ENCODE measurements at regions not wholly inside any gene's neighbourhood (a gene's known extent, or its start where the extent isn't known, plus 50 kb on each side); places are given as distances from the start of the nearest gene placed in this dataset.
"Not testable (repeated sequence)": the region's sequence is repeated elsewhere in the genome, so short reads cannot be mapped to it uniquely, and the experiment has no call there.

GRCh38 chr10:33901166-33901565 is 566.7 kb upstream of the NRP1 start:
- peak; percentile 37 for DNase-seq (ENCODE audit: low read depth, low spot score)

DNA sequence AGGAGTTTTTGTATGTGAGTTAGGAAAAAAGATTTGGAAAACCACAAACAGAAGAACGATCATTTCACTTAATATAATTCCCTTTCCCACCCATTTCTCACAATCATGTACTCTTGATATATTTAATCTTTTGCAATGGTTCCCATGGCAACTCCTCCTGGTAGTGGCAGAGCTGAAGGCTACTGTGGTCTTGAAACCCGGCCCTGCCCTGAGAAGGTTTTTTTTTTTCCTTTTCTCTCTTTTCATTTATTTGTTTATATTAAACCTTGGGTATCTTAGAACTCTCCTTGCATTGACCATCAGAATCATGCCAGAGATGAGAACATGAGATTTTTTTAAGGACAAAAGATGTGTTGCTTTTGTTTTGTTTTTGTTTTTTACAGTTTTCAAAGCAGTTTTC is 566.1 kb upstream of the NRP1 start:
- peak; percentile 55 for DNase-seq (ENCODE audit: low read depth, low spot score)

- peak; percentile 43 for DNase-seq (ENCODE audit: low read depth, low spot score)
Measured at GRCh38 chr10:33899578-33900531, 565.4 kb upstream of the NRP1 start.

GRCh38 chr10:33897291-33897752 is 562.9 kb upstream of the NRP1 start:
- no peak for DNase-seq (ENCODE audit: low read depth, low spot score)

DNA sequence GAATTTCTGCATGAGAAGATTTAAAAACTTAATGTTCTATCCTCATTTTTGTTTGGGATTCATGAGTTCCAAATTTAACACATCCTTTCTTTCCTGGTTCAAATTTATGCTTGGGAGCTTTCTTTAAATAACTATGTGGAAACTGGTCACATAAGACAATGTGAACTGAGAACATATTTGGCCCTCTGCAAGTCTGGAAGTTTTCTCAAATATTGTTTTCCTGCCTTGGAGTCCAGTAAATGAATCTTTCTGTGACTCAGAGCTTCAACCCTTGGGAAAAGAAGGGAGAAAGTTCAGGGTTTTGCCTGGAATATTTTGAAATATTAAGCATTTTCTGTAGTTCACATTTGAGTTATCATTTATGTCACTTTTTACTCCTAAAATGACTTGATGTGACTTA is 559.0 kb upstream of the NRP1 start:
- DNase-seq (ENCODE audit: low read depth, low spot score): no peak

DNA sequence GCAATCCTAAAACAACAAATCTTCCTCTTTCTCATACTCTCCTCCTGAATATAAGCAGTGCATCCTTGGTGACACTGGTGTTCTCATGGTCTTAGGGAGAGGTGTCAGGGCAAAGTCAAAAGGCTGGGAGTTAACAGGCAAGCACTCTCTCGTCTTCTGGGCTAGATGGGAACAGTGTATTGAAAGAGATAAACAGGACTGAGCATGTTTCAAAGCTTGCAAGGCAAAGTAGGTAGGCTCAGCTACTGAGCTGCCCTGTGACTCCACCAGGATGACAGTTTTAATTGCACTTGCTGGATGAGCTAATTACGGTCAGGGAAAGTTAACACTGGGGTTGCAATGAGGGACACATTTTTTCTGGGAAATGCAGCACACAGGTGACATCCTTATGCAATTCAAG is 554.9 kb upstream of the NRP1 start:
- no peak for DNase-seq (ENCODE audit: low read depth, low spot score)

DNA sequence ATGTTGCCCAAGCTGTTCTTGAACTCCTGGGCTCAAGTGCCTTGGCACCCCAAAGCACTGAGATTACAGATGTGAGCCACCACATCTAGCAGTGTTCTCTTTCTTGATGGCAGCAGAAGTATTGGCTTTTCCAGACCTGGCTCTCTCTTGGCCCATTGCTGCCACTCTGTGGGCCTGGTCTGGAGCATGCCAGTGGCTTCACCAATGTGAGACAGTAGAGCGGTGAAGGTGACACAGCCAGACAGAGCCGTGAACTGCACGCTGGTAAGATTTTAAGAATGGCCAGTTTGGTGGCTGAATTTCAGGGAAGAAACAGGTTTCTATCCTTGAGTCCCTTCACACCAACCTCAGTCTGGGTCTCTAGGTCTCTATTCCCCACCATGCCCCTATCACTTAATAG is 552.7 kb upstream of the NRP1 start:
- DNase-seq (ENCODE audit: low read depth, low spot score): no peak

- DNase-seq (ENCODE audit: low read depth, low spot score): no peak
Measured at GRCh38 chr10:33886299-33886698, 551.8 kb upstream of the NRP1 start.

DNA sequence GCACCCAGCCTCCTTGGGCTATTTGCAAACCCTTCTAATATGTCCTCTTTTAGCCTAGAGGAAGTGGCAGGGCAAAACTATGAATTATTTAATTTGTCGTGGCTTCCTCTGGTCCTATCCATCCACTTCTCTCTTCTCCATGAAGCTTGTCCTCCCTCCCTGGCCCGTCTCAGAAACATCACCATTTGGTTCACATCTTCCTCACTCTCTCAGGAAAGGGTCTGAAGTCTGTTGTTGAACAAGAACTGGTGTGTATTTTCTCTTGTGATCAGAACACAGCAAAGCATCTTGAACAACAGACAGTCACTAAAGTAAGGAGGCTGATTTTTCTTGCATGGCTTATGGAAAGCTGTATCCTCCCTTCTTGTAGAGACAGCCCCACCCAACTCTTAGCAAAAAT is 550.1 kb upstream of the NRP1 start:
- DNase-seq (ENCODE audit: low read depth, low spot score): no peak

DNA sequence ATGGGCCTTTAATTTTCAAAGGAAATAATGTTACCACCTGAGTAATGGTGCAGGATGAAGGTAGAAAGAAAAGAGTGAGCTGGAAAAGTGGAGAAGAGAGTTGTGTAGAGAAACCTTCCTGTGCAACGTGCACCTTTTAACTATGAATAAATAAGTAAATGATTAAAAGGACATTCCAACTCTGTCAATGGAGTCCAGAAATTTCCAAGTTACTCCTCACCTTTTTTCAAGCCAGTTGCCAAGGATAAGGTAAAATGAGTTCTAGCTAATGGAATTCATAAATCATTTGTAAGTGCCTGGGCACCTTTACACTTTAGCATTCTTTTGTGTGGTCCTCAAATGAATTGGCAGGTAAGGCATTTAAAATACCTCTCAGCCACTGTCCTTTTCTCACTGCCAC is 549.4 kb upstream of the NRP1 start:
- no peak for DNase-seq (ENCODE audit: low read depth, low spot score)

- DNase-seq (ENCODE audit: low read depth, low spot score): no peak
Measured at GRCh38 chr10:33882996-33883395, 548.5 kb upstream of the NRP1 start.

GRCh38 chr10:33880291-33880690 is 545.8 kb upstream of the NRP1 start:
- DNase-seq (ENCODE audit: low read depth, low spot score): no peak

DNA sequence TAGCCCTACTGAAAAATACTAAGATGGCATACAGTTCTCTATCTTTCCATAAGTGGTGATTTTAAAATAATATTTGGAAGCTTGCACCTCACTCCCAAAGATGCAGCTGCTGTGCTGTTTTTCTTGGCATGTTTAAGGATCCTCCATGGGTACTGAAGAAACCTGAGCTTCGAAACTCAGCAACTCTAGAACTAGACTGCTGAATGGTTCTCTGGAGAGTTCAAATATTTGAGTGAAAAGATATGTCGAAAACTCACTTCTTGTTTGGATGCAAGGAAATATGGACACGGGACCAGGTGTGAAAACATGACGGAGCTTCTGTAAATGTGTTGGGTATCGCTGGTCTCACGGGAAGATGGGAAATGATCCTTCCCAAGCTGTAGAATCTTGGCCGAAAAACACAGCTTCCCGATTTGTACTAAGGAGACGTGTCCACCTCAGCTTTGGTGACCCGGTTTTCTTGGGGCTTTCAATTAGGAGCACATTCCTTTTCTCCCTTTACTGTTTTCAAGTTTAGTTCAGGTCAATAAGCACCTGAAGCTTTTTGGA is 543.8 kb upstream of the NRP1 start:
- DNase-seq (ENCODE audit: low read depth, low spot score): peak; percentile 73

GRCh38 chr10:33876584-33877400 is 542.3 kb upstream of the NRP1 start:
- no peak for DNase-seq (ENCODE audit: low read depth, low spot score)

DNA sequence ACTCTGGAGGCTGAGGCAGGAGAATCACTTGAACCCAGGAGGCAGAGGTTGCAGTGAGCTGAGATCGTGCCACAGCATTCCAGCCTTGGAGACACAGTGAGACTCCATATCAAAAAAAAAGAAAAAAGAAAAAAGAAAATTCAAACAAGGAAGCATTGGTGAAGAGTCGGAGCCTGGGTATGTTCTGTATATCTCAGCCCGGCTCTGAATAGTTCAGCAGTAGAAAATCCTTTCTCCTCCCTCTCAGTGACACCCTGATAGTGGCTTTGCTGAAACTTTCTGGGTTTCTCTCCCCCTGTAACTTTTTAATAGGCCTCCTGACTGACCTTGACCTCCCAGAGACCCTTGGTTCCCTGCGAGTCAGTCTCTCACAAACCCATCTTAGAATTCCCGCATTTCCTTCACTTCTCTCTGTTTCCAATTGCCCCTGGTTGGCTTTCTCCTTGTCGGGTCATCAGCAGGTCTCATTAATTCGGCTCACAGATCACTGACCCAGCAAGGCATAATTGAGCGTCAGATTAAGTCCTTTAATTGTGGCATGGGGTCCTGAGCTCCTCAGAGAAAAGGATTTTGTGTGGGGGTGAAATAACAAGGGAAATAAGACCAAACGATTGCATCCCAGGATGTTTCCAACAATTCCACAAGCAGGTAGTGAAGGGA is 541.6 kb upstream of the NRP1 start:
- DNase-seq (ENCODE audit: low read depth, low spot score): no peak

DNA sequence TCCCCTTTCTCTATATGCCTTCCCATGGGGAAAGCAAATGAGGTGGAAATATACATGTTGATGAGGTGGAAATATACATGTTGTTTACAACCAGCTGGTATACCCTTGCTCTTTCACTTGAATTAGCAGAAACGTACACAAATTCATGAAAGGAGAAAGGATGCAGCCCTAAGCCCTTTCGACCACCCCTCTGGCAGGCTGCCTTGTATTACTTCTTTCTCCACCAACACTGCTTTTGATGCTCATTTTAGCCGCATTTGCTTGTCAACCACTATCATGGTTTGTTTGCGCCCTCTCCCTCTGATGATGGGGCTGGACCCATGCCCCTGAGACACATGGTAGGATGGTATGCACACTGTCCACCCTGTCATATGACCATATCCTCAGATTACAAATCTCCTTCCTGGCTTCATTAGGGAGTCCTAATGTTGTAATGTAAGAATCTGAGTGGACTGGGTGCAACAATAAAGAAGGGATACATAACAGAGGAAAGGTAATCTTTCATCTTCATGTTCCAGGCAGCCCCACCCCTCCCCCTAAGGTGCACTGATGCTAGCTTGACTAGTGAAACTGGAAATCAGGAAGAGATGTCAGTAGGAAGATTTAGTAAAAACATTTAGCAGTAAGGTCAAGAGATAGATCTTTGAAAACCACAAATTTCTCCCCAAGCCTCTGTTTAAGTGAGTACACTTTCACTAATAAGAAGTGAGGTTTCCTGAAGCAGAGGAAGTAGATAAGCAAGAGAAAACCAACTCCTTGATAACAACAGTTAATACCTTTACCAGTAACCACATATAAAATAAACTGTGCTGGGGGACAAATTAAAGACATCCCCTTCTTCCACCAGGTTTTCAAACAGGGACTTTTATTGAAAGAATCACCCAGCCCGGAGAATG is 536.8 kb upstream of the NRP1 start:
- DNase-seq (ENCODE audit: low read depth, low spot score): no peak

- DNase-seq (ENCODE audit: low read depth, low spot score): no peak
Measured at GRCh38 chr10:33869481-33869880, 535.0 kb upstream of the NRP1 start.

DNA sequence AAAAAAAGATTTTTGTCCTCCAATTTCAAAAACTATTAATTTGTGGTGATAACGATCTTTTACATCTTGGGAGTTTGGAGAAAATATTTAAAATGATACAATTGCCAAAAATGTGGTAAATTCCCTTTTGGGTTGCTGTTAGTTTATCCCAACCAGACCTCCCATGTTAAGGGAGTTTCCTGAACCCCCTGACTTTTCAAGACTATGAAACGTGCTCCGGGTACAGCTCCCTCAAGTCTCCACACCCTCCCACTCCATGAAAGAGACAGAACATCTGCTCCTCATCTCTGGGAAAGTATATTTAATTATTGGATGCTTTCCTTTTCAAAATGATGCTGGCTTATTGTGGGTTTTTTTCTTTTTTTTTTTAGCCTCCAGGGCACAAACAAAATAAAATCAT is 534.6 kb upstream of the NRP1 start:
- DNase-seq (ENCODE audit: low read depth, low spot score): no peak

- not testable (repeated sequence) for DNase-seq (ENCODE audit: low read depth, low spot score)
Measured at GRCh38 chr10:33867199-33867789, 532.8 kb upstream of the NRP1 start.

- DNase-seq (ENCODE audit: low read depth, low spot score): no peak
Measured at GRCh38 chr10:33863352-33863751, 528.9 kb upstream of the NRP1 start.

Data from brain pericyte (primary cell).